ENCODE measurements at regions not wholly inside any gene's neighbourhood (a gene's known extent, or its start where the extent isn't known, plus 50 kb on each side); places are given as distances from the start of the nearest gene placed in this dataset.
"Not testable (repeated sequence)": the region's sequence is repeated elsewhere in the genome, so short reads cannot be mapped to it uniquely, and the experiment has no call there.

DNA sequence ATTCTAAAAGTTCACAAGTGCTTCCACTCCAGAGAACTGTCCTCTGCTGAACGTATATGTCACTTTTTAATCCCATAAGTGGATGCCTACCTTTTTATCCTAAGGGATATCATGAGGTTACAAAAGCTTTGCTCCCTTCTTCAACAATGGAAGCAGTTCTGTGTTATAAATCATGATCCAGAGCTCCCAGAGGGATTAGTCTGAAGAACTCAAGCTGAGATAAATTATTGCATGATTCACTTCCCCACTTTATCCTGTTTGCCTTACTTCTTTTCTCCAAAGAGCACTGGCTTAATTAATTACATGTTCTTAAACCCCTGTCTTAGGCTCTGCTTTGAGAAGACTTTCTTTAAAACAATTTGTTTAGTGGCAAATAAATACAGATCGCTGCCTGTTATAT, 246.7 kb downstream of the PCDH17 start:
- Histone ChIP-seq H3K27ac (no peak overlapping the region), H3K9me3 (no peaks in the 10 kb centered on the region), H3K4me1 (no peaks in the 10 kb centered on the region), H3K4me3 (no peak overlapping the region), H3K36me3 (no peaks in the 10 kb centered on the region), H3K27me3 (no peaks in the 10 kb centered on the region)
- TF ChIP-seq POLR2A (IDR thresholded peaks at IDR 0.05): no peak
- TF ChIP-seq, protein P1, sequence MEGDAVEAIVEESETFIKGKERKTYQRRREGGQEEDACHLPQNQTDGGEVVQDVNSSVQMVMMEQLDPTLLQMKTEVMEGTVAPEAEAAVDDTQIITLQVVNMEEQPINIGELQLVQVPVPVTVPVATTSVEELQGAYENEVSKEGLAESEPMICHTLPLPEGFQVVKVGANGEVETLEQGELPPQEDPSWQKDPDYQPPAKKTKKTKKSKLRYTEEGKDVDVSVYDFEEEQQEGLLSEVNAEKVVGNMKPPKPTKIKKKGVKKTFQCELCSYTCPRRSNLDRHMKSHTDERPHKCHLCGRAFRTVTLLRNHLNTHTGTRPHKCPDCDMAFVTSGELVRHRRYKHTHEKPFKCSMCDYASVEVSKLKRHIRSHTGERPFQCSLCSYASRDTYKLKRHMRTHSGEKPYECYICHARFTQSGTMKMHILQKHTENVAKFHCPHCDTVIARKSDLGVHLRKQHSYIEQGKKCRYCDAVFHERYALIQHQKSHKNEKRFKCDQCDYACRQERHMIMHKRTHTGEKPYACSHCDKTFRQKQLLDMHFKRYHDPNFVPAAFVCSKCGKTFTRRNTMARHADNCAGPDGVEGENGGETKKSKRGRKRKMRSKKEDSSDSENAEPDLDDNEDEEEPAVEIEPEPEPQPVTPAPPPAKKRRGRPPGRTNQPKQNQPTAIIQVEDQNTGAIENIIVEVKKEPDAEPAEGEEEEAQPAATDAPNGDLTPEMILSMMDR (IDR thresholded peaks at IDR 0.05): no peak
- intact Hi-C loops (cut with DNase I; ENCODE audit: low total_unique reads): no loop called here
- no peak for DNase-seq

DNA sequence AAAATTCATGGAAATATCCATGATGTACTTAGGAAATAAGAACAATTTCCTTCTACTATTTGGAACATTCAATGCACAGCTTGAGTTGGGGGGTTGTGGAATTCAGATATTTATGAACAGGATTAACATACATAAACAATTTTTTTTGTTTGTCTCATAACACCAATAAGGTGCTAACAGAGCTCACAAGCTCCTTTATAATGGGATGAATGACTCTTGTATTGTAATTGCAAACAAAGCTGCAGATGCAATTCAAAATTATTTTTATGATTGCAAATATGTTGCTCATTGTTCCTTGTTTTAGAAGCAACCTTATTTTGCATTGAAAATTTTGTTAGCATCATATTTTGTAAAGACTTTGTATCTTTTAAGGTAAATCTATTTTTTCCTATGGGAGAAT, 265.7 kb downstream of the PCDH17 start:
- no peak overlapping the region for H3K4me3 ChIP-seq
- H3K36me3 ChIP-seq: no peaks in the 10 kb centered on the region
- TF ChIP-seq, protein P1 (IDR thresholded peaks at IDR 0.05): no peak
- no peak for TF ChIP-seq POLR2A (IDR thresholded peaks at IDR 0.05)
- no peaks in the 10 kb centered on the region for H3K9me3 ChIP-seq
- H3K27me3 ChIP-seq: no peaks in the 10 kb centered on the region
- no peak overlapping the region for H3K27ac ChIP-seq
- DNase-seq: no peak
- no peaks in the 10 kb centered on the region for H3K4me1 ChIP-seq
- intact Hi-C loops (cut with DNase I; ENCODE audit: low total_unique reads): no loop called here

DNA sequence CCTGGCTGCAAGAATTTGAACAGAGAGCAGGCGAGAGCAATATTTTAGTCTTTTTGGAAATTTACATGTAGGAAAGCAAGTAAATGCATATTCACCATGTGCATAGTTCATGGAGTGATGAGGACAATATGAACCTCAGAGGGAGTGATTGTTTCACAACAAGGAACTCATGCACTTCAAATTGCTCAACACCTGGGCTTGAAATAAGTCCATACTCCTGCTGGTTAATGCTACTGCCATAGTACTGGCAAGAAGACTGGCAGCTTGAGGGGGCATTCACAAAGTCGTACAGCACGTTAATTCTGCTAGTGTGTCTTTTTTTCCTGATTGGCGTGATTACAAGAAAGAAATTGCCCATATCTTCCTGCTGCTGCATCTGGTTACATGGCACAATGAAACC, 267.6 kb downstream of the PCDH17 start:
- TF ChIP-seq, protein P1 (IDR thresholded peaks at IDR 0.05): no peak
- no peak for TF ChIP-seq POLR2A (IDR thresholded peaks at IDR 0.05)
- H3K9me3 ChIP-seq: no peaks in the 10 kb centered on the region
- intact Hi-C loops (cut with DNase I; ENCODE audit: low total_unique reads): no loop called here
- no peaks in the 10 kb centered on the region for H3K36me3 ChIP-seq
- no peaks in the 10 kb centered on the region for H3K4me1 ChIP-seq
- DNase-seq: no peak
- no peaks in the 10 kb centered on the region for H3K27me3 ChIP-seq
- H3K4me3 ChIP-seq: no peak overlapping the region
- no peak overlapping the region for H3K27ac ChIP-seq

DNA sequence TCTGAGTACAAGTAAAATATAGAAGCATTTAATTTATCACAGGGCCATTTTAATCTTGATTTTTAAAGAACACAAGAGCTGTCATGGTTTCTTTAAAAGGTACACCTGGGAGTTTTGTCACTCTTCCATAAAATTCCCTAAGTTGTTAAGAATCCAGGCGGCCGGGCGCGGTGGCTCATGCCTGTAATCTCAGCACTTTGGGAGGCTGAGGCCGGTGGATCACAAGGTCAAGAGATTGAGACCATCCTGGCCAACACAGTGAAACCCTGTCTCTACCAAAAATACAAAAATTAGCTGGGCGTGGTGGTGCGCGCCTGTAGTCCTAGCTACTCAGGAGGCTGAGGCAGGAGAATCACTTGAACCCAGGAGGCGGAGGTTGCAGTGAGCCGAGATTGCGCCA, 278.3 kb downstream of the PCDH17 start:
- intact Hi-C loops (cut with DNase I; ENCODE audit: low total_unique reads); H3K27ac ChIP-seq; H3K4me1 ChIP-seq; H3K9me3 ChIP-seq; H3K36me3 ChIP-seq; H3K27me3 ChIP-seq; DNase-seq; H3K4me3 ChIP-seq: not testable (repeated sequence)

DNA sequence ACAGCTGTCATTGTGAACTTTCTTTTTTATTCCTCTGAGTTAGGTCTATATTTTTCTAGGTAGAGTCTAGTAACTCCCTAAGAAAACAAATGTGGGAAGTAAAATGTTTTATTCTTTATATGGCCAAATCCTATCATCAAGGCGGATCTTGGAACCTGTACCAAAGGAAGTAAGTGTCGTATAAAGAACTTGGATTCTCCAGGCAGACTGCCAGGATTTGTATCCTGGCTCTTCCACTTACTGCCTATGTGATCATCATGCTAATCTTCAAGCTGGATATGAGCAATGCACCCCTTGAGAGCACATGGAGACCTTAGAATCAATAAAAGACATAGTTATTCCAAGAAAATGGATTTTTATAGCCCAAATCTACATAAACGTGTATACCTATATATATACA, 286.5 kb downstream of the PCDH17 start:
- Histone ChIP-seq H3K36me3 (no peaks in the 10 kb centered on the region), H3K27me3 (no peaks in the 10 kb centered on the region), H3K27ac (no peak overlapping the region), H3K9me3 (no peaks in the 10 kb centered on the region), H3K4me3 (no peak overlapping the region), H3K4me1 (no peaks in the 10 kb centered on the region)
- intact Hi-C loops (cut with DNase I; ENCODE audit: low total_unique reads): no loop called here
- no peak for DNase-seq
- TF ChIP-seq, protein P1 (IDR thresholded peaks at IDR 0.05): no peak
- TF ChIP-seq POLR2A (IDR thresholded peaks at IDR 0.05): no peak

DNA sequence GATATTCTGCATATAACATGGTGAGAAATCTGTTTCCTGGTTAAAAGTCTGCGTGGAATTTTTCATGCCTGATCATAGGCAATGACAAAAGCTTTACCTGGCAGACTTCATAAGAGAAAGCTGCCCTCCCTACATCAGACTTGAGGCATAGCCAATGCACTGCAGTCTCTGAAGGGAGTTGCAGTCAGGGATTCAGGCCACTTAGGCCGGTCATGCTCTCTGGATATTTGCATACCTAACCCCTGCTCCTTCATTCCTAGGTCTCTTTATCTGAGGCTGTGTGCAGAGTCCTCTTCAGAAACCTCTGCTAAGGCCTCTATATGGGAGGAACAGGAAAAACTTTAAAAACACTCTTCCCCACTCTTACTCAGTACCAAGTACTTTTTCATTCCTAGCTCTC, 287.4 kb downstream of the PCDH17 start:
- Histone ChIP-seq H3K36me3 (no peaks in the 10 kb centered on the region), H3K9me3 (no peaks in the 10 kb centered on the region), H3K27ac (no peak overlapping the region), H3K27me3 (no peaks in the 10 kb centered on the region), H3K4me3 (no peak overlapping the region), H3K4me1 (no peaks in the 10 kb centered on the region)
- DNase-seq: no peak
- TF ChIP-seq, protein P1 (IDR thresholded peaks at IDR 0.05): no peak
- TF ChIP-seq POLR2A (IDR thresholded peaks at IDR 0.05): no peak
- intact Hi-C loops (cut with DNase I; ENCODE audit: low total_unique reads): no loop called here
